Ovary (tissue), 7 donors: ENCODE measurements at regions not wholly inside any gene's neighbourhood (a gene's known extent, or its start where the extent isn't known, plus 50 kb on each side); places are given as distances from the start of the nearest gene placed in this dataset.

Experiments used
- DNase-seq, 5 donors: peaks; one replicate each; pipeline ENCODE4 v3.0.0-alpha.2; 2019 to 2020
- H3K27ac ChIP-seq, 2 donors: fragments of 200-600 bp; one replicate each; pipeline versions ENCODE4 v1.5.1 to v1.8.0; 2019 to 2022
- H3K27me3 ChIP-seq: fragments of 200-600 bp; one replicate; pipeline ENCODE4 v1.8.0; 2022
- H3K36me3 ChIP-seq: fragments of 200-600 bp; sonication (generic); one replicate; pipeline ENCODE4 v1.5.1; 2019
- H3K4me1 ChIP-seq: one replicate; pipeline ENCODE4 v1.8.1; 2013; ENCODE audit warnings: mild to moderate bottlenecking, moderate library complexity; ENCODE audit not compliant: insufficient read depth
- H3K4me3 ChIP-seq: fragments of 200-600 bp; sonication (generic); one replicate; pipeline ENCODE4 v1.5.1; 2017
- H3K9me3 ChIP-seq, 2 donors: fragments of 200-600 bp in 1 of 2; sonication (generic) in 1 of 2; one replicate each; pipeline versions ENCODE4 v1.5.1 to v1.8.1; 2013 to 2019; ENCODE audit warnings: mild to moderate bottlenecking in 1 of 2, moderate library complexity in 1 of 2
- CTCF ChIP-seq, 3 donors: fragments of 450-650 bp in 2 of 3; fragments of 200-600 bp in 1 of 3; IDR thresholded peaks; one replicate each; pipeline versions ENCODE4 v1.5.1 to v1.8.0; 2016 to 2022; ENCODE audit warnings: antibody characterized with exemption in 3 of 3, mild to moderate bottlenecking in 1 of 3
- EP300 ChIP-seq: sonication (generic); formaldehyde crosslinking; IDR thresholded peaks from one replicate; pipeline ENCODE4 v1.6.1; 2017; ENCODE audit warnings: antibody characterized with exemption
- POLR2A ChIP-seq: fragments of 450-650 bp; IDR thresholded peaks from one replicate; pipeline ENCODE4 v1.6.1; 2017; ENCODE audit warnings: antibody characterized with exemption, mild to moderate bottlenecking, moderate library complexity
- WGBS, 3 donors: extraction: QIAGEN DNeasy Blood & Tissue Kit in 1 of 3; methylation state at CpG; one replicate each; pipeline versions ENCODE4 v1.1.5 to v1.1.7; 2013 to 2017; 5-methylcytosine and 5-hydroxymethylcytosine counted together
- intact Hi-C, 4 donors: fragments of 100-400 bp; cut with DNase I; formaldehyde crosslinking; loops; one replicate each; pipeline versions ENCODE4 v1.11.0 to v1.15.1; 2022 to 2023
- donor health status: DM: no; HTN: no; CAD: no; lungs with moderate emphysema.
- donor health status: DM: no; HTN: no; CAD: no.
- donor health status: Bipolar disorder and iron deficiency.
- donor health status: DM: no; HTN: no; CAD: no.
- donor health status: DM: yes; HTN: yes; CAD: no.

- DNase-seq, result no peak
- intact Hi-C loops, result no loop called here
- 82 to 92% (median 87%) methylated on average over 3 of the region's 3 CpGs for WGBS, 3 donors
- H3K27me3 ChIP-seq, result no peaks in the 10 kb centered on the region
- TF ChIP-seq POLR2A (no peak), EP300 (no peak), CTCF (IDR thresholded peaks at IDR 0.05) (no peak)
- H3K4me3 ChIP-seq, result no peak overlapping the region
- H3K9me3 ChIP-seq, result no peaks in the 10 kb centered on the region
- H3K4me1 ChIP-seq, result no peaks in the 10 kb centered on the region
- no peaks in the 10 kb centered on the region for H3K36me3 ChIP-seq
- H3K27ac ChIP-seq, result no peak overlapping the region
Observed at GRCh38 chr3:67292356-67293121, 294.4 kb downstream of the KBTBD8 start.

GRCh38 chr3:67294341-67294740 lies 296.2 kb downstream of the KBTBD8 start:
- Histone ChIP-seq H3K9me3 (no peaks in the 10 kb centered on the region), H3K36me3 (no peaks in the 10 kb centered on the region), H3K27ac (no peak overlapping the region), H3K4me1 (no peaks in the 10 kb centered on the region), H3K4me3 (no peak overlapping the region), H3K27me3 (no peaks in the 10 kb centered on the region)
- no peak for DNase-seq
- intact Hi-C loops, result no loop called here
- 93 to 96% (median 95%) methylated on average over 3 of the region's 3 CpGs for WGBS, 3 donors
- TF ChIP-seq EP300, result no peak
- no peak for TF ChIP-seq POLR2A
- TF ChIP-seq CTCF (IDR thresholded peaks at IDR 0.05), result no peak

GRCh38 chr3:67296039-67296892 lies 298.2 kb downstream of the KBTBD8 start:
- no peaks in the 10 kb centered on the region for H3K27me3 ChIP-seq
- no peaks in the 10 kb centered on the region for H3K36me3 ChIP-seq
- no peak overlapping the region for H3K27ac ChIP-seq
- TF ChIP-seq POLR2A, result no peak
- TF ChIP-seq CTCF (IDR thresholded peaks at IDR 0.05), result no peak
- TF ChIP-seq EP300, result no peak
- no peaks in the 10 kb centered on the region for H3K4me1 ChIP-seq
- H3K4me3 ChIP-seq, result no peak overlapping the region
- H3K9me3 ChIP-seq, result no peaks in the 10 kb centered on the region
- 46 to 62% (median 47%) methylated on average over 5 of the region's 5 CpGs for WGBS, 3 donors
- intact Hi-C loops, result no loop called here
- no peak for DNase-seq

GRCh38 chr3:67297715-67298475 lies 299.8 kb downstream of the KBTBD8 start:
- no peak for TF ChIP-seq POLR2A
- no peak for TF ChIP-seq EP300
- TF ChIP-seq CTCF (IDR thresholded peaks at IDR 0.05), result no peak
- DNase-seq, result no peak
- Histone ChIP-seq H3K9me3 (no peaks in the 10 kb centered on the region), H3K4me3 (no peak overlapping the region), H3K27me3 (no peaks in the 10 kb centered on the region), H3K36me3 (no peaks in the 10 kb centered on the region), H3K4me1 (no peaks in the 10 kb centered on the region), H3K27ac (no peak overlapping the region)
- intact Hi-C loops, result no loop called here
- WGBS, 3 donors, result 93 to 98% (median 96%) methylated on average over 4 of the region's 4 CpGs
